ENCODE measurements at regions not wholly inside any gene's neighbourhood (a gene's known extent, or its start where the extent isn't known, plus 50 kb on each side); places are given as distances from the start of the nearest gene placed in this dataset.
A peak's percentile ranks its signal among the peaks of the same experiment; 100 is the strongest.
"Not testable (repeated sequence)": the region's sequence is repeated elsewhere in the genome, so short reads cannot be mapped to it uniquely, and the experiment has no call there.

DNA sequence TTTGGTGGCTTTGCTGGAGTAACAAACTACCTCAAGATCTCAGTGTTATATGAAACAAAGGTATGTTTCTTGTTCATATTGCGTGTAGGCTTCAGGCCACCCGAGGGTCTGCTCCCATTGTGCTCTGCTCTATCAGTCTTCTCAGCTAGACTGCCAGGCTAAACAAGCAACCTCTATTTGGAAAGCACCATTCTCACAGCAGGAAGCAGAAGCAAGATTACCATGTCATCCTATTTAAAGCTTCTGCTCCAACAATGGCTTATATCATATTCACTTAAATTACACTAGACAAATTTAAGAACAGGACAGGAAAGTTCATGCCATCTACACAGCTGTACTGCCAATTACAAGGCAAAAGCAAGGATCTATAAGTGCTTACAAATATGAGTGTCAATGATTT lies 385.8 kb downstream of the PPARGC1A start:
- no peak for DNase-seq

DNA sequence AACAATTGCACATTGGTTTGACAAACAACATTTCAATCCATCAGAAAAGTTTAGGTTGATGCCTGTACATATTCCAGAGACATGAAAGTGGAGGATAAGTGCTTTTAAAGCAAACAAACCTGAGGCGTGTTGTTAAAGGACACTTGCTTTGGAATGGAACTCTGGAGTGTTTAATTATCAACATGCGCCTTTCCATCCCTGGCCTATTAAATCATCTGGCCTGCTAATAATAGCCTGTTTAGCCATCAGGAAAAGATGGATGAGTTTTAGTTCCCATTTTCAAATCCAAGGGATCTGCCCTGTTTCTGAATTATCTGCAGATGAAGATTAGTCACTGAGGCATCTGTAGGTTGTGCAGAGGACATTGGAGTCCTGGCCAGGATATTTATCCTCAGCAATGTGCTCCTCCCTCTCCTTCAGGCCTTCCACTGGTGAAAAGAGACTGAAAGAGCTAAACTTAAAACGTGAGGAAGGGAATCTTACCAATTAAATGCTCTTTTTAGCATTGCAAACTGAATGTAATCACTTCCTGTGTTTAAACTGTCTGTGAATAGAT lies 388.9 kb downstream of the PPARGC1A start:
- no peak for DNase-seq

DNA sequence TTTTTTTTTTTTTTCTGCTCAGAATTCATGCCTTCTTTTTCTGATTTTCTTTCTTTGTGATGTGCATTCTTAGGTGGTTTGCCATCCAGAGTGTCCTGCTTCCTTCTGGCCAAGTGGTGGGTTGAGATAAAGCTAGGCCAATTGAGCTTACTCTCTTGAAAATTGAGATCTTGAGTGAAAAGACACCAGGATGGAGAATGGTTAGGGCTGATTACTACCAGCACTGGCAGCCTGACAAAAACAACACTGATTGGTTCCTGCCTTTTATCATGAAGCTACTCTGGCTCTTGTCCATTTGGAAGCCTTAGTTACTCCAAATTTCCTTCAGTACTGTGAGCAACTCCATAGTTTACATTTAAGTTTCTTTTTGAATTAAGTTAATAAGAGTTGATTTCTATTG lies 404.0 kb downstream of the PPARGC1A start:
- DNase-seq = peak; percentile 12

DNA sequence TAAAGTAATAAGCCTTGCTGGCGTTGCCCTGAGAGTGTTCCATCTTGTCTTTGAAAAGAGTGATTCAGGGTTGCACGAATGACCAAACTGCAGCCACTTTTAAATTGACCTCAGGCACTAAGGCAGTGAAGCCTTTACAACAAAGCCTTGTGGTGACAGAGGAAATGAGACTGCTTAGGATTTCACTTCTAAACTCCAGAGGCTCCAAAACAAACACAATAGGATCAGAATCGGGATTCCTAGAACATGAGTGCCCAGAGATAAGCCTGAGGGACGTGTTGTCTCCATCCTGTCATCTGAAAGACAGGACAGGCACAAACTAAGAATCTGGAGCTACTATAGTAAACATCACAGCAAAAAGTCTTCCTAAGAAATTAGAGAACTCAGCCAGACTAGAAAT lies 405.2 kb downstream of the PPARGC1A start:
- no peak for DNase-seq

DNA sequence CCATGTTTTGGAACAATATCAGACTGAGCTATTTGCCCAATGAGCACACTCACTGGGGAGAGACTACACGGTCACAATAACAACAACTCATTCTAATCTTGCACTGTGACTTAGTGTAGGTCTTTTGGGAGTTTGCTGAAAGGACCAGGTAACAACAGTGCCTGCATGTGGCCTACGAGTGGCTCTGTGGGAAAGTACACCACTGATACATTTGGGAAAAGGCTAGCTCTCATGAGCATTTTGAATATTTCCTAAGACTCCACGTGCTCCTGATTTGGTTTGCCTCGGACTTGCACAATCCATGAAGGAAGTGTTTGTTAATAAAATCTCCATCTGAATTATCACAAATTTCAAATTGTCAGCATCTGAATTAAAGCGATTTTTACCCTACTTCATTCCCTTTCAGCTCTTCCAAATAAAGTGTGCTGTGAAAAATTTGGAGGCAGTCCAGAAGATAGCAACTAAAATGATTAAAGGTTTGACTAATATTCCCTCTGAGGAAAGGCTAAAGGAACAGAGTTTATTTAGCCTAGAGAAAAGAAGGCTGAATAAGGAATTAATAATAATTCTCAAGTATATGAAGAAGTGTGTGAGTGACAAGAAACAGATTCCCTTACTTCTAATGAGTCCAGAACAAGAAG lies 406.4 kb downstream of the PPARGC1A start:
- no peak for DNase-seq

DNA sequence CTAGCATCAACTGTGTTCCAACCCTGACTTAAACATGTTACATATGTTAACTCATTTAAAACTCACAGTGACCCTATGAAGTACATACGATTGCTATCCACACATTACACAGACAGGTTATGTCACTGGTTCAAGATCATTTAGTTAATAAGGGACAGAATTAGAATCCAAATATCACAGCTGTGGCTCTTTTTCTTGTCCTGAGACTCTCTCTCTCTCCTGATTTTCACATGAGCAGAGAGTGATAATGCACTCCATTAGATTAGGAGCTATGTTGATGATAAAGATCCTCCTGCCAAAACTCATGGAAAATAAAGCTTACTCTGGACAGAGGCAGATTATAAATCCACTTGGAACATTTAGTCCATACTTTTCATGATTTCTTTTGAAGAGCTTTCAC lies 408.3 kb downstream of the PPARGC1A start:
- DNase-seq = no peak

DNA sequence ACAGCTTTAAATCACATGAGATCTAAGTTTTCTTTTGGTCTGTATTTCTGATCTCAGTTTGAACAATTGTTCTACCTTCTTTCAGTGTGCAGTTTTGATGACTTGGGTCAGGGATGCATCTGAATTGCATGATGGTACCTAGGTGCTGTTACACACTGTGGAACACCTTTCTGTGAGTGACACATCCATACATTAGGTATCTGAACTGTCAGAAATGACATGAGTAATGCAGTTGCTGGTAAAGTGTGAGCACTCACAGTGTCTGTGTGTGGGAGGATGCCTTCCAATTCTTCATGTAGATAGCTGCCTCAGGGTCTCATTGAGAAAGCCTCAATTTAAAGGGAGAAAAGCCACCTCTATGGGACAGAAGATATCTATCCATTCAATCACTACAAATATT lies 411.9 kb downstream of the PPARGC1A start:
- no peak for DNase-seq

DNA sequence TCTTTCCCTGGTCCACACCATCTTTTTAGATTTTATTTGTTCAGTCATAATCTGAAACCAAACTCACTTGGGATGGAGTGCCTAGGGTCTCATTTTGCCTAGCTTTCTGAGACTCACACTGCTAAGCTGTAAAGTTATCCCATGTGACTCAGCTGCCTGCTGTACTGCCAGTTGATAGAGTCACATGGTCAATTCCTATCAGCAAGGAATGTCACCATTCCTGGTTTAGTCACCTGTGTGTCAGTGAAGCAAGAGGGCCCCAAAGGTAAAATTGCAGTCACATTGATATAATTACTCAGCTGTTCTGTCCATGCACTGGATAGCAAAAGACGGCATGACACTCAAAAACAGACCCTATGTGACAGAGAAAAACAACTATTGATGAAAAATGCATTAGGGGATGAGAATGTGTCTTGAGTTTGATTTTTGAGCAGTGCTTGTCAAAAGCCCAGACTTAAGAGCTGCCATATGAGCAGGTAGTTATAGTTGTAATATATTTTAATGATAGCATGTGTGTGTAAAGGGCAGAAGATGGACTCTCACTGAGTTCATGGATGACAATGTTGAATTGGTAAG lies 413.2 kb downstream of the PPARGC1A start:
- DNase-seq = no peak

DNA sequence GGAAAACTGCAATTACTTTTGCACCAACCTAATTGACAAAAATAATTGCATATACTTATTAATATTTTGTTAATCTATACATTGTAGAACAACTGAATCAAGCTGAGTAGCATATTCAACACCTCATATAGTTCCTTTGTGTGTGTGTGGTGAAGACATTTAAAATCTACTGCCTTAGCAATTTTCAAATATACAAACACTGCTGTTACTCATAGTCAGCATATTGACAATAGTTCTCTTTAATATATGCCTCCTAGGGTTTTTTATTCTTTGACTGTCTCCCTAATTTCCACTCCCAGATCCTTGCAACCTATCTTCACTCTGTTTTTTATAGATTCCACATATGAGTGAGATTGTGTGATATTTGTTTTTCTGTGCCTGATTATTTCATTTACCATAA lies 426.8 kb downstream of the PPARGC1A start:
- DNase-seq = no peak

DNA sequence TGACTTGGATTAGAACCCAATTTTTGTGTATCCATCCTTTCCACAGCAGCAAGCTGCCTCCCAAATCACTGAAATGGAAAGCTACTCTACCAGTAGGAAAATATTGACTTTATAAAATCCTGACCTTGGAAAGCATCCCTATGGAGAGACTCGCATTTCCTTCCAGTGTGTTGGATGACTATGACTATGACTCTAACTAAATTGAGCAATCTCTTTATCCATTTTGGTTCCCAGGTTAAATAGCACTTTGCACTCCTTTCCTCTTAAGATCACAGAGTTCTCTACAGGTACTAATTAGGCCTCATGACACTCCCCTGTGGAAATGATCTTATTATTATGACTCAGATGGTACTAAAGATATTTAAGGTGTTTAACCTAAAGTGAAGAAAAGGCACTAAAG lies 431.8 kb downstream of the PPARGC1A start:
- DNase-seq = no peak

DNA sequence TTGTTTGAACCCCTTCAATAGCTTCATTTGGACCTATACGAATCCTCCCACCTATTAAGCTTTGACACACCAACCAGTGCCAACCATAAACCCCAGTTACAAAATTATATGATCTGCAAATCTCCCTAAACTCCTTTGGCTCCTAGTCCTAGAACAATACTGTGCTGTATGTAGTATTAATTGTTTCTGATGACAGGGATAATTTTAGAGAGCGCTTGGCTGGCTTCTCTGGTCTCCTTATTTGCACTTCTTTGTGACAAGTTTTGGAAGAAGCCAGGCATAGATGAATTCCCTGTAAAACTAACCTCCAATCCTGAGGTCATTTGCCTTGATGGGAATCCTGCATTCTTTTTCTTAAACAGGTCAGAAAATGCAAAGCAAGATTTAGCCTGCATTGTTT lies 433.0 kb downstream of the PPARGC1A start:
- DNase-seq = no peak

DNA sequence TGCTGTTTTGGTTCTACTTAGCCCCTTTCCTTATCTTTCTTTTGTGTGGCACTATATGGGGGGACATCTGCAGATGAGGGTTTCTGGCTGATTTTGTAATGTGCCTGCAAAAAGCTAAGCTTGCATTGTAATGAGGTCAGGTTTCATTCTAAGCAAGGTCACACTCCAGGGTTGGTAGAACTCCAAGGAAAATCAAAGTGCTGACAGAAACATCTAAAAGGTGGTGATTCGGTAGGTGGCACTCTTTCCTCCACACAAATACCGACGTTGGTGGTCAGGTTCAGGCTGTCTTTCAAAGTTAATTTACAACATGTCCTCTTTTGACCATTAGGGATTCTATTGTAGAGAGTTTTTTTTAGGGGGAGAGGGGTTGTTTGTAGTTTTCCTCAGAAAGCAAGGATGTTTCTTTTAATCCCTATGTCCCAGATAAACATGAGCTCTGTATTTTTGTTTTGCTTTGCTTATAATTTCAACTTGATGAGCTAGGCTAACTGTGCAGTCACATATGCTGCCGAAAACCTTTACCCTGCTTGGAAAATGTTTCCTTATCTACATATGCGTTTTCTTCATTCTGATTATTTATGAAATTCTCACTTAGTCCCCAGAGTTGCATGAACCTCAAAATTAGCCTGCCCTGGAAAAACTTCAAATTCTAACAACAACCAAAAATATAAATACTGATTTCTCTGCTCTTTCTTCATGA lies 434.2 kb downstream of the PPARGC1A start:
- DNase-seq = peak; percentile 13

DNA sequence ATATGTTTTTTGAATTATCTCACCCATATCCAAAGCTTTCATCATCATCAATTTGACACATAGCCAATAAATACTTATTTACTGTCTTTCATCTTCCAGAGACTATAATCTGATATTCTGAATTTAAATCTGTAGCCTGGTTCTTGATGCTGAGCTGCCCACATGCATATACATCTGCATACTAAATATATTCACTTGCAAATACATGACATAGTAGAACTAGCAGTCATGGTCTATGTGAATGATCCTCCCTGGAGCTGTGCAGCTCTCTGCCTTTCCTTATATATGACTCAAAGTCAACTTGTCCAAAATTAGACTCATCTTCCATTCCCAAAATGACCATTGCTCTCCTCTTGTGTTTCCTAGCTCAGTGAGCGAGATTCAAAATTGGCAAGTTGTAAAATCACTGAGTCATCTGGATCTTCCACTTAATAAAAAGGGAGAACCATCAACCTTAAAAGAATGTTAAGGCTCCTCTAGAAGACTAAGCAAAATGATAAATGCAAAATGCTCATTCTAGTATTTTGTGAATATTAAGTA lies 448.2 kb downstream of the PPARGC1A start:
- no peak for DNase-seq

DNA sequence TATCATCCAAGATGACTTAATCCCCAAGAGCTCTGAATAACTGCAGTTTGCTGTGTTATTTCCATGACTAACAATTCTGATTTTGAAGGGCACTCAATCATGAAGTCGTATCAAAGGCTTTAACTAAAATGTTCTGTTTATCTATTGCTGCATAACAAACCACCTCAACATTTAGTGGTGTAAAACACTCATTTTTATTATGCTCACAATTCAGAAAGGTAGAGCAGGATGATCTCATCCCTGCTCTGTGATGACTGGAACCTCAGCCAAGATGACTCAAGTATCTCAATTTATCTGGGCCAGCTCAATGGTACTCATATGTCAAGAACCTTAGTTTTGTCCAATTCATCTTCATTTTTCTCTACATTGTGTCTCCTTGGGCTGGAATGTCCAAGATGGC lies 451.1 kb downstream of the PPARGC1A start:
- peak; percentile 63 for DNase-seq

DNA sequence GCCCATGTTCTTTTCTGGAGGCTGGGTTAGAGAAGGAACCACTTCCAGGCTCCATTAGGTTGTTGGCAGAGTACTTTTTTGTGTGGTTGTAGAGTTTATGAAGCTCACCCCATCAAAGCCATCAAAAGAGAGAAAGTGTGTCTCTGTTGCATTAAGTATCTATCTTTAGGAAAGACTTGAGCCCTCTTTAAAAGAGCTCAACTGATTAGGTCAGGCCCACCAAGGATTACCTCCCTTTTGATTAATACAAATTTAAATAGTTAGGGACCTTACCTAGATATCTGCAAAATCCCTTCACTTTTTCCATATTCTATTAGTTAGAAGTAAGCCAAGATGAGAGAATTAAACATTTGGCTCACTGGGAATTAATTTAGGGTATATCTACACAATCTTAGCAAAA lies 460.4 kb downstream of the PPARGC1A start:
- DNase-seq = no peak

DNA sequence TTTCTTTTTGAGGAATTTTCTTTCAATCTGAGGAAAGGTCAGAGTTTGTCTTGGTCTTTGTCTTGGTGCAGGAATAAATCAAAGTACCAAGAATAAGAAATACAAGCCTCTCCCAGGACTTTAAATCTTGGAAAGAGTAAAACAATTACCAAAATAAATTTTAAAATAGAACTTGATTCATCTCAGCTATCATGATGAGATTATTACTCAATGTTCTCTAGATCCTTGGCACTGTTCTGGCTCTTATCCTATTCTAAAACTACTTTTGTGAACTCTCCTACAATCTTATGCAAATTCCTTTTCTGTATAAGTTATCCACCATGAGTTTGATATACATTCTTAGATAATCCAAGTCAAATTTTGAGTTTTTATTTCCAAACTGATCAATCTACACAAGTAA lies 464.3 kb downstream of the PPARGC1A start:
- DNase-seq = no peak

DNA sequence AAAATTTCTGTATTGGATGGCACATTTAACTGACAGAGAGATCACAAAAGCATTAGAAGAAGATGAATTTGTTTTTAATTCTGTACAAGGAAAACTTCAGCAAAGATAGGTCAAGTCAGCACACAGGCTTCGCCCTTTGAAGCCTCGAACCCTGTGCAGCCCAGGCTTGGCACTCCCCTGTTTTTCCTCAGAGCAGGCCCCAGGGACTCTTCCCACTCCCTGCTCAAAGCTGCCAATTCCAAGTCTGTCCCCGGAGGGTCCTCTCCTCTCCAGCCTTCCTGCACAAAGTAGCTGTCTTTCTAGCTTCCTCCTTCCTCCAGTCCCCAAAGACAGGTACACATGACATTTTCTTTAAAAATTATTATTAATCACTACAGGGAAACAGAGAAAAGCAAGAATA lies 466.3 kb downstream of the PPARGC1A start:
- DNase-seq = no peak

DNA sequence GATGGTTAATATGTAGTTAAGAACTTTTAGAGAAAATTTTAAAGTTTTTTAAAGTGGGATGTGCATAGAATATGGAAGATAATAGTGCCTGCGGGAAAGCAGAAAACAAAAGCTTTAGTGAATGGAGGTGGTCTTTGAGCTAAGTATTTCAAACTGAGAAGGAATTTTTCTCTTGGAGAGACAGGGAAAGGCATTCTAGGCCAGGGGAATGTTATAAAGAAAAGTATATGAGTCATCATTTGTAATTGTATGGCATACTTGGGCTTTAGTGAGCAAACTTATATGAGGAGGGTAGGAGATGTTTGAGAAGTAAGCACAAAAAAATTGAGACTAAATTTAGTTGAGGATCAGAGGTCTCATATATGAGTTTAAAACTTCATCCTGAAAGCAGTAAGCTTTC lies 467.0 kb downstream of the PPARGC1A start:
- DNase-seq = no peak

DNA sequence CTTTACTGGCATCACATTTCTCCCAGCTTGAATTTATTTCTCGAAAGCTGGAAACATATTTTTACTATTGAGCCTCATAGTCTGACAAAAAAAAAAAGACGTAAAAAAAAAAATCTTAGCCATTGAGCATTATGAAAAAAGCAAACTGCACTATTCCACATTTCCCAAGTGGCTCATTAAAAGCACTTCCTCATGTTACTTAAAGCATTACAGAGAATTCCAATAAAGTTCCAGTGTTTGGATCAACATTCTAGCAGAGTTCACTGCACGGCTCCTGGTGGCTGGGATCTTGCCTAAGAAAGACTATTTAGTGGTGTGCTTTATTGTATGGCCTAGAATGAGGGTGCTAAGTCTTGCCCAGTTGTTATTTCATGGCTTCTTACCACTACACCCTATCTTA lies 476.2 kb downstream of the PPARGC1A start:
- no peak for DNase-seq

DNA sequence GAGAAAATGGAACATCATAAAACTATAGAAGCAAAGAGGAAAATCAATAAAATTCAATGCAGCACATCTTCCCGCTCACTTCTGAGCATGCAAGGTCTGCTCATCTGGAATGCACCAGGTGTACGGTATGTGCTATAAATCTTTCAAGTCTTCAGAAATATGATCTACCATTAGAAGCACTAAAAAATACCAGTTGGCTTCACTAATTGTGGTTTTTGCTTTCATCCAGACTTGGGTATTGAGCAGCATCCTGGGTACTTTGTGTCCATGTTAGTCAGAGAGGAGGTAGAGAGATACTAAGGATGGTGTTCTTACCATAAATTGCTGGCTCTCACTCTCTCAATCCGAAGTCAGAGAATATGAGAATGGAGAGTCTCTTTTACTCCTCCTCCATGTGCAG lies 477.1 kb downstream of the PPARGC1A start:
- DNase-seq = no peak

DNA sequence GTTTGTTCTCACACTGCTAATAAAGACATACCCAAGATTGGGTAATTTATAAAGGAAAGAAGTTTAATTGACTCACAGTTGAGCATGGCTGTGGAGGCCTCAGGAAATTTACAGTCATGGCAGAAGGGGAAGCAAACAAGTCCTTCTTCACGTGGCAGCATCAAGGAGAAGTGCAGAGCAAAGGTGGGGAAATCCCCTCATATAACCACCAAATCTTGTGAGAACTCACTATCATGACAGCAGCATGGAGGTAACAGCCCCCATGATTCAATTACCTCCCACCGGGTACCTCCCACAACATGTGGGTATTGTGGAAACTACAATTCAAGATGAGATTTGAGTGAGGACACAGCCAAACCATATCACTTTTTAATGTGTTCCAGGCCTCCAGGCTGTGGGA lies 480.9 kb downstream of the PPARGC1A start:
- DNase-seq = not testable (repeated sequence)

DNA sequence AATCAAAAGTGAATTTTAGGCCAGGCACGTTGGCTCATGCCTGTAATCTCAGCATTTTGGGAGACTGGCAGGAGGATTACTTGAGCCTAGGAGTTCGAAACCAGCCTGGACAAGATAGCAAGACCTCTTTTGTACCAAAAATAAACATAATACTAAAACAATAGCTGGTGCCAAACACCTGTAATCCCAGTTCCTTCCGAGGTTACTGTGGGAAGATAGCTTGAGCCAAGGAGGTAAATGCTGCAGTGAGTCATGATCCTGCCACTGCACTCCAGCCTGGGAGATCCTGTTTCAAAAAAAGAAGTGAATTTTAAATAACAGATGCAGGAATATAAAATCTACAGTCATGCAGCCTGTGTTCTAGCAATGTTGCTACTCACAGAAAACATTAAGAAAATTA lies 488.3 kb downstream of the PPARGC1A start:
- DNase-seq = peak; percentile 44

DNA sequence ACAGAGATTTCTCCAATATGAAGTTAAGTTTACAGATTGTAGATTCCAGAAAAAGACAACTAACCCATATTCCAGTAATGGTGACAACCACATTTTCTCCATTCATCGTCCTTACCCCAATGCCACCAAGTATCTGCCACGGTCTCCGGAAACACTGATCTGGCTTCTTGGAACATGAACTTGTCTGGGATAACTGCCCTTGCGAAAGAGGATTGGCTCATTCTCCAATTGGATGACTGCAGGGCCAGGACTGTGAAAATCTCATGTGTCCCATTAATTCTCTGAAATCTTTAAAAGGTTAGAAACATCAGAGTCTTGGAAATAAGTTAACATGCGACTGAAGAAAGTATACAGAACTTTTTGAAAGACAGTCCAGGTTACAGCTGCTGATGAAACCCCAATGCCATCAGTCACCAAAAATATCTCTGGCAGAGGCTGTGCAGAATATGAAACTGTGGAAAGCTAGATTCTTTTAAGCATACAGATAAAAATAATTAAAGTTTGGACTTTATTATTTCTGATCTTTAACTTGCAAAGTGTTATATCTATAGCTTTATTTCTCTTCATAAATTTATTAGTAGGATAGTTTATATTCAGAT lies 496.9 kb downstream of the PPARGC1A start:
- no peak for DNase-seq

DNA sequence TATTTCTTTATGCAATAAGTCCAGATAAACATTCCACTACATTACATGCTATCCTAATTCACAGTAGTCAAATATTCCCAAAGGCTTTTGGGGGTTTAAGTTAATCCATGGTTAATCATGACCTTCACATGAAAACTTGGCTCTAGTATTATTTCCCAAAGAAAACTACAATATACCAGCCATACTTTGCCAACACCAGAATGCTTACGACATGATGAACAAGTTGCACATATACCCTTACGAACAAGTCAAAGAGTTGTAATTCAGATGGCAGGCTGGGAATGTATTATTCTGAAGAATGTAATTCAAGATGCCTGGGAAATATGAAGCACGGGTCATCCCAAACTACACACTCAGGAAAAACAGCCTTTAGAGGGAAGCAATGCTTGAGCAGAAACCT lies 499.6 kb downstream of the PPARGC1A start:
- no peak for DNase-seq
